Loucy (cell line): ENCODE measurements at regions not wholly inside any gene's neighbourhood (a gene's known extent, or its start where the extent isn't known, plus 50 kb on each side); places are given as distances from the start of the nearest gene placed in this dataset.
A peak's percentile ranks its signal among the peaks of the same experiment; 100 is the strongest.

Source experiments
- CTCF ChIP-seq: fragments of 200-600 bp; sonication (generic); conservative IDR thresholded peaks from 2 replicates; pipeline ENCODE4 v1.5.1; 2014; ENCODE audit warnings: mild to moderate bottlenecking, antibody characterized with exemption, low read length
- EZH2phosphoT487 ChIP-seq: fragments of 200-600 bp; IDR thresholded peaks from 2 replicates; pipeline ENCODE4 v1.6.1; 2018; ENCODE audit warnings: antibody characterized with exemption, mild to moderate bottlenecking, moderate library complexity, borderline replicate concordance

- peak; percentile 76 for TF ChIP-seq CTCF
- TF ChIP-seq EZH2phosphoT487, result no peak
Observed at GRCh38 chr14:53412819-53413675, 259.9 kb upstream of the DDHD1 start.
